ENCODE measurements at regions not wholly inside any gene's neighbourhood (a gene's known extent, or its start where the extent isn't known, plus 50 kb on each side); places are given as distances from the start of the nearest gene placed in this dataset.

GRCh38 chr16:27724482-27725235 lies 174.7 kb downstream of the KATNIP start:
- TF ChIP-seq USF1 (IDR thresholded peaks at IDR 0.05) (no peak), REST (IDR thresholded peaks at IDR 0.05; ENCODE audit: low read depth) (no peak), RAD21 (IDR thresholded peaks at IDR 0.05; ENCODE audit: low read depth) (no peak), TCF12 (IDR thresholded peaks at IDR 0.05; ENCODE audit: low read depth) (no peak)
